NB4 (cell line): ENCODE measurements at regions not wholly inside any gene's neighbourhood (a gene's known extent, or its start where the extent isn't known, plus 50 kb on each side); places are given as distances from the start of the nearest gene placed in this dataset.
A peak's percentile ranks its signal among the peaks of the same experiment; 100 is the strongest.

ENCODE experiments used
- DNase-seq: peaks from one replicate; pipeline ENCODE4 v3.0.0; 2010; ENCODE audit warnings: low read depth
- H3K4me3 ChIP-seq: one replicate; pipeline ENCODE4 v1.5.1; 2011; ENCODE audit warnings: mild to moderate bottlenecking, low read depth, low read length, moderate library complexity
- MYC ChIP-seq: IDR thresholded peaks from 2 replicates; pipeline ENCODE4 v1.6.1; 2011; ENCODE audit warnings: low read depth, low read length
- POLR2A ChIP-seq: IDR thresholded peaks from 2 replicates; pipeline ENCODE4 v1.6.1; 2011; ENCODE audit warnings: mild to moderate bottlenecking; ENCODE audit not compliant: insufficient read length; ENCODE audit errors: extremely low read depth
- TF ChIP-seq, protein P1 (sequence below): IDR thresholded peaks from one replicate; pipeline ENCODE4 v1.5.1; 2012; ENCODE audit warnings: low read depth, low read length
- TF ChIP-seq, protein P2 (sequence below): IDR thresholded peaks from 2 replicates; pipeline ENCODE4 v1.6.1; 2011; ENCODE audit warnings: low read depth, low read length

DNA sequence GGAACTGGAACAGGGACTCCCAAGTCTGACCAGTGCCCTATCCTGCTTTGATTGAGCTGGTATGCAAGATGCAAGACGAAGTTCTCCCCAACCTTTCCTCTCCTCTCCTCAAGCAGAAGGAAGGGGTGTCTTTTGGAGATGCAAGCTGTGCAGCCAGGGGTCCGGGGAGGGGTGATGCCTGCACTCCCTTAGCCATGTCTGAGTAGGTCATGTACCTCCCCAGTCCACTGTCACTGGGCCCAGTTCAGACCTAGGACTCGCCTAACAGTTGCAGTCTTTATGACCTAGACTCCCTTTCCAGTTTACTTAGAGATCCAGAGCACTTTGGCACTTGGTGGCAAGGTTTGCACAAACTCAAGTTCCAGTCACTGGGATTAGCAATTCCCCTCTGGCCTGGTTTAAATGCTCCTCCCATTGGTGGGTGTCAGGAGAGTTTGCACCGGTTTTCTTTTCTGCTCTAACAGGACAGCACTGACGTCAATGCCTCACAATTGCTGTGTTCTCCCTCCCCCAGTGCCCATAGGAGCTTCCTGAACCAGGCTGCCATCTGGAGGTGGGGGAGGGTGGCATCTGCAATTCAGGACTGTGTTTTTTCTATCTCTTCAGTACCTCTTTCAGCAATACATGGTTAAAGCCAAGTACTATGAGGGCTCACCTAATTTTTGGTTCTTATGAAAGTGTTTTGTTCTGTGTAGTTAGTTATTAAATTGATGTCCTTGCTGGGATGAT is 782.2 kb downstream of the ARAP2 start:
- no peak overlapping the region for H3K4me3 ChIP-seq
- DNase-seq: peak; percentile 44
- TF ChIP-seq MYC: no peak
- TF ChIP-seq, protein P1, sequence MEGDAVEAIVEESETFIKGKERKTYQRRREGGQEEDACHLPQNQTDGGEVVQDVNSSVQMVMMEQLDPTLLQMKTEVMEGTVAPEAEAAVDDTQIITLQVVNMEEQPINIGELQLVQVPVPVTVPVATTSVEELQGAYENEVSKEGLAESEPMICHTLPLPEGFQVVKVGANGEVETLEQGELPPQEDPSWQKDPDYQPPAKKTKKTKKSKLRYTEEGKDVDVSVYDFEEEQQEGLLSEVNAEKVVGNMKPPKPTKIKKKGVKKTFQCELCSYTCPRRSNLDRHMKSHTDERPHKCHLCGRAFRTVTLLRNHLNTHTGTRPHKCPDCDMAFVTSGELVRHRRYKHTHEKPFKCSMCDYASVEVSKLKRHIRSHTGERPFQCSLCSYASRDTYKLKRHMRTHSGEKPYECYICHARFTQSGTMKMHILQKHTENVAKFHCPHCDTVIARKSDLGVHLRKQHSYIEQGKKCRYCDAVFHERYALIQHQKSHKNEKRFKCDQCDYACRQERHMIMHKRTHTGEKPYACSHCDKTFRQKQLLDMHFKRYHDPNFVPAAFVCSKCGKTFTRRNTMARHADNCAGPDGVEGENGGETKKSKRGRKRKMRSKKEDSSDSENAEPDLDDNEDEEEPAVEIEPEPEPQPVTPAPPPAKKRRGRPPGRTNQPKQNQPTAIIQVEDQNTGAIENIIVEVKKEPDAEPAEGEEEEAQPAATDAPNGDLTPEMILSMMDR: peak; percentile 16
- TF ChIP-seq POLR2A: no peak
- TF ChIP-seq, protein P2, sequence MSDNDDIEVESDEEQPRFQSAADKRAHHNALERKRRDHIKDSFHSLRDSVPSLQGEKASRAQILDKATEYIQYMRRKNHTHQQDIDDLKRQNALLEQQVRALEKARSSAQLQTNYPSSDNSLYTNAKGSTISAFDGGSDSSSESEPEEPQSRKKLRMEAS: no peak

DNA sequence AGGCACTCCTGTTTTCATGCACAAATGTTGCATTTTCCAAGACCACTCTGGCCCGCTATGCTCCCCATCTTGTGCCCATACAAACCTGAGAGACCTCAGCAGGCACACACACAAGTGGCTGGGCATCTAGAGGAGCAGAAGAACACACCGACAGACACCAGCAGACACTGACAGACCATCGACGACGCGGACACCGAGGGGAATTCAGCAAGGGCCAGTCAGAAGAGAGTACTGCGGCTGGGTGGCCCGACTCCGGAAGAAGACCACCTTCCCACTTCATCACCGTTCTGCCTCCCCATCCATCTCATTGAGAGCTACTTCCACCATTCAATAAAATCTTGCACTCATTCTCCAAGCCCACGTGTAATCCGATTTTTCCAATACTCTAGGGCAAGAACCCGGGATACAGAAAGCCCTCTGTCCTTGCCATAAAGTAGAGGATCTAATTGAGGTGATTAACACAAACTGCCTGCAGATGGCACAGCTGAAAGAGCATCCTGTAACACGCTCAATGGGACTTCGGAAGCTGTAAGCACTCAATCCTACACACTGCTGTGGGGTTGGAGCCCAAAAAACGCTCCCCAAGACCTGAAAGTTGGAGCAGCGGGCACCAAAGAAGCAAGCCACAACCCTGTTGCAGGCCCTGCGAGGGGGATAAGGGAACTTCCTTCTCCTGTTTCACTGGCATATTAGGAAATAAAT is 780.9 kb downstream of the ARAP2 start:
- H3K4me3 ChIP-seq: no peak overlapping the region

DNA sequence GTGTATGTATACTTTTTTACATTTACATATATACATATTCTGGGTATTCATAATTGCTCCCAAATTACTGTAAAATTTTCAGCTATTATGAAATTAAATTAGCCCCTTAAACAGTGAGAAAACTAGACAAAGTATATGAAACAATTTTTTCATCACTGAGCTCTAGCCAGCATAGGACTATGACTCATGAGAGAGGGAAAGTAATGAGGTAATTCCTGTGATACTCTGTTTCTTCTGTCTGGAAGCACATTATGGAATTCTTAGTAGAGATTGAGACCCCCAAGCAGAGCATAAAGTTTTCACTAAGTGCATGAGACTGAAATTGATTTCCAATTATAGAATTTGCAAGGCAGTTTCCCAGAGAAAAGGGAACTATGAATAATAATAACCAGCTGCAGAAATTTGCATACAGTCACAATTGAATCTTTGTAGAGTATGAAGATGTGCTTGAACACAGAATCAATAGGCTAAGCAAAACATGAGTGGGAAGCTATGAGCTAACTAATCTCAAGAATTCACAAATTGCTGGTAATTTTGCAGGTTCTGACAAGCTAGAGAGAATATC is 779.3 kb downstream of the ARAP2 start:
- H3K4me3 ChIP-seq: no peak overlapping the region

More for the DNA sequence above, 780.9 kb downstream of the ARAP2 start:
- DNase-seq: no peak
- TF ChIP-seq POLR2A: no peak
- TF ChIP-seq, protein P2: no peak
- TF ChIP-seq MYC: no peak
- TF ChIP-seq, protein P1: no peak

DNA sequence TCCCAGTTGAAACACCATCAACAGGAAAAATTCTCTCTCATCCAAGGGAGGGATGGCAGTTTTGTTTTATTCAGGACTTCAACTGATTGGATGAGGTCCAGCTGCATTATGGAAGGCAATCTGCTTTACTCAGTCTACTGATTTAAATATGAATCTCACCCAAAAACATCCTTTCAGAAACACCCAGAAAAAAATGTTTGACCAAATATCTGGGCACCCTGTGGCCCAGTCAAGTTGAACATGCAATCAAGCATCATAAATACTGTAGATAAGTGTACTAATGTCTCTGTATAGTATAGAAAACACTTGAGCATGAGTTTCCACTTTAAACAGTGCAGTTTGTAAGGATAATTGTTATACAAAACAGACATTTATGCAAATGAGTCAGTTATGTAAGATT is 753.2 kb downstream of the ARAP2 start:
- H3K4me3 ChIP-seq: no peak overlapping the region
- no peak for TF ChIP-seq POLR2A
- TF ChIP-seq, protein P2: no peak
- TF ChIP-seq MYC: no peak
- TF ChIP-seq, protein P1: no peak
- DNase-seq: no peak

More for the DNA sequence above, 779.3 kb downstream of the ARAP2 start:
- TF ChIP-seq, protein P1: no peak
- TF ChIP-seq MYC: no peak
- no peak for TF ChIP-seq POLR2A
- TF ChIP-seq, protein P2: no peak
- DNase-seq: no peak

DNA sequence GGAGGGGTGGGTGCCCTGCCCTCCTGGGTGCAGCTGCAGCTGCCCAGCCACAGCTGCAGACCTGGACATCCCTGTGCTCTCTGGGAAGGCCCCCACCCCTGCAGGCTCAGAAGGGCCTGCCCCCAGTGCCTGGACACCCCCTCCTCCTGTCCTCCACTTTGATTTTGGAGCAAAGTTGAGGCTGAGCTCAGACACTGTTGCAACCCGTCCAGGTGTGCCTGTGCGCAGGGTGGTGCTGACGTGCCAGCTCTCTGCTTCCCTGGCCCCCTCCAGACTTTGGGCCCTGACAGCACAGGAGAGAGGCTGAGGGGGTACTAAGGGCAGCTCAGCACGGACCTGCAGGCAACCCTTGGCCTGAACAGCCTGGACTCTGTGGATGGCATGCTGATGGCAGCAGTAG is 750.3 kb downstream of the ARAP2 start:
- no peak overlapping the region for H3K4me3 ChIP-seq
- no peak for DNase-seq
- TF ChIP-seq MYC: no peak
- TF ChIP-seq, protein P2: no peak
- TF ChIP-seq, protein P1: no peak
- no peak for TF ChIP-seq POLR2A
